PC-9 (cell line): ENCODE measurements at regions not wholly inside any gene's neighbourhood (a gene's known extent, or its start where the extent isn't known, plus 50 kb on each side); places are given as distances from the start of the nearest gene placed in this dataset.

ENCODE experiments used
- CTCF ChIP-seq: fragments of 200-600 bp; sonication (generic); conservative IDR thresholded peaks from 2 replicates; pipeline ENCODE4 v1.6.1; 2017; ENCODE audit warnings: mixed run types, antibody characterized with exemption, mild to moderate bottlenecking, moderate library complexity
- EZH2 ChIP-seq: fragments of 200-600 bp; sonication (generic); IDR thresholded peaks from 2 replicates; pipeline ENCODE4 v1.8.0; 2017; ENCODE audit warnings: antibody characterized with exemption, low read depth

GRCh38 chr10:100636848-100637553 is 101.3 kb downstream of the HIF1AN start:
- no peak for TF ChIP-seq CTCF
- no peak for TF ChIP-seq EZH2
